OCI-LY7 (cell line): ENCODE measurements at regions not wholly inside any gene's neighbourhood (a gene's known extent, or its start where the extent isn't known, plus 50 kb on each side); places are given as distances from the start of the nearest gene placed in this dataset.

ENCODE experiments used
- BruUV-seq: library from RNA; stranded (reverse); fragments of 400-500 nt; replicated peaks from 2 replicates; lab custom pipeline; 2021; lab: Mats Ljungman, UMichigan
- CTCF ChIA-PET: fragments of 300-600 bp; sonication (Branson Sonifier 250); formaldehyde crosslinking; loops from one replicate; lab custom pipeline; 2022; ENCODE audit warnings: antibody characterized with exemption; ENCODE audit not compliant: unreplicated experiment; lab: Charles Lee
- POLR2A ChIA-PET: fragments of 300-600 bp; sonication (Branson Sonifier 250); formaldehyde crosslinking; loops from one replicate; lab custom pipeline; 2022; ENCODE audit warnings: antibody characterized with exemption; lab: Charles Lee
- DNase-seq: peaks from one replicate; pipeline ENCODE4 v3.0.0-alpha.2; 2015; ENCODE audit warnings: low spot score
- H2AFZ ChIP-seq: fragments of 200-600 bp; sonication (generic), shearing (Covaris generic); 2 replicates; pipeline ENCODE4 v1.6.1; 2014; ENCODE audit warnings: mild to moderate bottlenecking, antibody characterized with exemption, low read length, moderate library complexity
- H3K27ac ChIP-seq: fragments of 200-600 bp; sonication (generic); 2 replicates; pipeline ENCODE4 v1.5.1; 2014; ENCODE audit warnings: mixed run types, low read depth, mild to moderate bottlenecking, moderate library complexity, low read length, inconsistent platforms; ENCODE audit not compliant: poor library complexity, severe bottlenecking
- H3K36me3 ChIP-seq: fragments of 200-600 bp; sonication (generic); 2 replicates; pipeline ENCODE4 v1.6.1; 2014; ENCODE audit warnings: mild to moderate bottlenecking, antibody characterized with exemption, low read length, moderate library complexity, mixed read lengths; ENCODE audit not compliant: insufficient read depth
- H3K4me1 ChIP-seq: fragments of 200-600 bp; sonication (generic); 2 replicates; pipeline ENCODE4 v1.5.1; 2014; ENCODE audit warnings: mild to moderate bottlenecking, low read length; ENCODE audit not compliant: insufficient read depth, poor library complexity, severe bottlenecking
- H3K4me2 ChIP-seq: fragments of 200-600 bp; sonication (generic); 2 replicates; pipeline ENCODE4 v1.6.1; 2014; ENCODE audit warnings: mild to moderate bottlenecking, low read length
- H3K4me3 ChIP-seq: fragments of 200-600 bp; sonication (generic); 2 replicates; pipeline ENCODE4 v1.5.1; 2014; ENCODE audit warnings: mild to moderate bottlenecking, low read depth, low read length; ENCODE audit not compliant: poor library complexity, severe bottlenecking
- H3K79me2 ChIP-seq: fragments of 200-600 bp; sonication (generic); 2 replicates; pipeline ENCODE4 v1.6.1; 2016; ENCODE audit warnings: low read depth, mild to moderate bottlenecking, low read length, moderate library complexity, mixed read lengths; ENCODE audit not compliant: insufficient read depth
- H3K9me2 ChIP-seq: fragments of 200-600 bp; sonication (generic); 2 replicates; pipeline ENCODE4 v1.6.1; 2016; ENCODE audit warnings: mild to moderate bottlenecking, low read length, mixed read lengths; ENCODE audit not compliant: insufficient read depth
- H3K9me3 ChIP-seq: fragments of 200-600 bp; sonication (generic); 2 replicates; pipeline ENCODE4 v1.6.1; 2014; ENCODE audit warnings: mild to moderate bottlenecking, mixed run types, low read length, mixed read lengths
- H4K20me1 ChIP-seq: fragments of 200-600 bp; sonication (generic); 2 replicates; pipeline ENCODE4 v1.6.1; 2014; ENCODE audit warnings: mild to moderate bottlenecking, antibody characterized with exemption, low read length, moderate library complexity, mixed read lengths; ENCODE audit not compliant: insufficient read depth
- CTCF ChIP-seq: fragments of 200-600 bp; sonication (generic); conservative IDR thresholded peaks from 2 replicates; pipeline ENCODE4 v1.5.1; 2014; ENCODE audit warnings: mild to moderate bottlenecking, antibody characterized with exemption, low read length, moderate library complexity, mixed read lengths
- EZH2phosphoT487 ChIP-seq: fragments of 200-600 bp; sonication (generic); IDR thresholded peaks from 2 replicates; pipeline ENCODE4 v1.6.1; 2018; ENCODE audit warnings: low read depth, borderline replicate concordance, mild to moderate bottlenecking, mixed run types, antibody characterized with exemption, low read length, moderate library complexity, mixed read lengths
- intact Hi-C: fragments of 100-400 bp; cut with micrococcal nuclease; formaldehyde crosslinking; loops from one replicate; pipeline ENCODE4 v1.10.0; 2022; ENCODE audit not compliant: unreplicated experiment

- no peak for DNase-seq
- no peaks in the 10 kb centered on the region for H3K9me2 ChIP-seq
- no peak overlapping the region for H3K4me2 ChIP-seq
- no TSS peak for BruUV-seq
- POLR2A ChIA-PET: no interaction called here
- TF ChIP-seq EZH2phosphoT487 (no peak), CTCF (no peak)
- H3K79me2 ChIP-seq: no peaks in the 10 kb centered on the region
- no peaks in the 10 kb centered on the region for H3K4me1 ChIP-seq
- no peak overlapping the region for H3K4me3 ChIP-seq
- H3K9me3 ChIP-seq: no peaks in the 10 kb centered on the region
- H4K20me1 ChIP-seq: no peaks in the 10 kb centered on the region
- CTCF ChIA-PET: no interaction called here
- intact Hi-C loops: no loop called here
- no peak overlapping the region for H3K27ac ChIP-seq
- no peaks in the 10 kb centered on the region for H3K36me3 ChIP-seq
- no peak overlapping the region for H2AFZ ChIP-seq
Measured at GRCh38 chr14:44107156-44107555, 399.9 kb downstream of the FSCB start.

- ChIA-PET POLR2A (interaction anchor here (0.6 kb wide), 1 partner anchor 138 kb away, joined by 3 read pairs; no protein-coding TSS in a partner anchor), CTCF (no interaction called here)
- intact Hi-C loops: no loop called here
- no peaks in the 10 kb centered on the region for H3K9me3 ChIP-seq
- H4K20me1 ChIP-seq: no peaks in the 10 kb centered on the region
- no peaks in the 10 kb centered on the region for H3K4me1 ChIP-seq
- H3K9me2 ChIP-seq: no peaks in the 10 kb centered on the region
- no peak for DNase-seq
- no peak overlapping the region for H3K4me2 ChIP-seq
- TF ChIP-seq EZH2phosphoT487 (no peak), CTCF (no peak)
- no peaks in the 10 kb centered on the region for H3K79me2 ChIP-seq
- no peak overlapping the region for H2AFZ ChIP-seq
- no peak overlapping the region for H3K27ac ChIP-seq
- no peaks in the 10 kb centered on the region for H3K36me3 ChIP-seq
- BruUV-seq: no TSS peak
- H3K4me3 ChIP-seq: no peak overlapping the region
Measured at GRCh38 chr14:44099743-44100488, 407.2 kb downstream of the FSCB start.

GRCh38 chr14:44081146-44081545 lies 425.9 kb downstream of the FSCB start:
- no peaks in the 10 kb centered on the region for H3K4me1 ChIP-seq
- ChIA-PET CTCF (no interaction called here), POLR2A (no interaction called here)
- no peak overlapping the region for H3K4me2 ChIP-seq
- no peaks in the 10 kb centered on the region for H3K9me2 ChIP-seq
- H3K36me3 ChIP-seq: no peaks in the 10 kb centered on the region
- H2AFZ ChIP-seq: no peak overlapping the region
- no peak overlapping the region for H3K4me3 ChIP-seq
- no peaks in the 10 kb centered on the region for H3K79me2 ChIP-seq
- H3K9me3 ChIP-seq: no peaks in the 10 kb centered on the region
- no peak for TF ChIP-seq CTCF
- TF ChIP-seq EZH2phosphoT487: no peak
- DNase-seq: no peak
- no TSS peak for BruUV-seq
- no peak overlapping the region for H3K27ac ChIP-seq
- no peaks in the 10 kb centered on the region for H4K20me1 ChIP-seq
- intact Hi-C loops: no loop called here
